SK-N-SH treated with all-trans-retinoic acid at 6 μM for 48 hours (cell line): ENCODE measurements at regions not wholly inside any gene's neighbourhood (a gene's known extent, or its start where the extent isn't known, plus 50 kb on each side); places are given as distances from the start of the nearest gene placed in this dataset.

ENCODE experiments used
- PATZ1 ChIP-seq: fragments of 250-450 bp; sonication (Bioruptor Pico); IDR thresholded peaks from 2 replicates; pipeline ENCODE4 v1.8.0; 2020; ENCODE audit warnings: mild to moderate bottlenecking, moderate library complexity, borderline replicate concordance
- SNAI2 ChIP-seq: fragments of 250-450 bp; sonication (Bioruptor Pico); IDR thresholded peaks from 2 replicates; pipeline ENCODE4 v1.5.0; 2020; ENCODE audit warnings: mild to moderate bottlenecking, moderate library complexity
- ZFP3 ChIP-seq: fragments of 250-450 bp; sonication (Bioruptor Pico); IDR thresholded peaks from 2 replicates; pipeline ENCODE4 v1.5.0; 2020; ENCODE audit warnings: mild to moderate bottlenecking, moderate library complexity
- ZNF565 ChIP-seq: fragments of 450-650 bp; formaldehyde crosslinking; conservative IDR thresholded peaks from 2 replicates; pipeline ENCODE4 v1.5.0; 2020; ENCODE audit warnings: low read depth, mild to moderate bottlenecking, moderate library complexity

- TF ChIP-seq PATZ1 (CRISPR knock-in tag) (no peak), SNAI2 (CRISPR knock-in tag) (no peak), ZNF565 (CRISPR knock-in tag) (no peak), ZFP3 (CRISPR knock-in tag) (no peak)
Measured at GRCh38 chr9:107546859-107547258, 57.3 kb upstream of the KLF4 start.
